NCI-H1092 (cell line): ENCODE measurements at regions not wholly inside any gene's neighbourhood (a gene's known extent, or its start where the extent isn't known, plus 50 kb on each side); places are given as distances from the start of the nearest gene placed in this dataset.

Experiments used
- DNase-seq: peaks from one replicate; lab custom pipeline; 2025; lab: John Stamatoyannopoulos, UW

DNA sequence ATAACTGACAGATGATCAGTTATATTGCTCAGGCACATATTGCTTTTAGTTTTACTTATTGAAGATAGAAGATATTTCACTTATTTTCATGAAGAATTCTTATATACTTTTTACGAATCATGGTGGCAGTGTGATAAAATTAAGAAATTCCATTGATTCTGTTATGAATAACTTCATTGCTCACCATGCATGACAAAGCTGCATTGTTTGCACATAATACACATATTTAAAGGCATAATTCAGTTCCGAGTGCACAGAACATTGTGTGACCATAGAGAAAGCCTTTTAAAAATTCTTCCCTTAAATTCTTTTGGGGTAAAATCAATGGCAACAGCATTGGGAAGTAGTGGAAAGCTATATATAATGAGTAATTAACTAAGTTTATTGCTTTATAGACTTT is 82.5 kb upstream of the NAALADL2 start:
- no peak for DNase-seq

DNA sequence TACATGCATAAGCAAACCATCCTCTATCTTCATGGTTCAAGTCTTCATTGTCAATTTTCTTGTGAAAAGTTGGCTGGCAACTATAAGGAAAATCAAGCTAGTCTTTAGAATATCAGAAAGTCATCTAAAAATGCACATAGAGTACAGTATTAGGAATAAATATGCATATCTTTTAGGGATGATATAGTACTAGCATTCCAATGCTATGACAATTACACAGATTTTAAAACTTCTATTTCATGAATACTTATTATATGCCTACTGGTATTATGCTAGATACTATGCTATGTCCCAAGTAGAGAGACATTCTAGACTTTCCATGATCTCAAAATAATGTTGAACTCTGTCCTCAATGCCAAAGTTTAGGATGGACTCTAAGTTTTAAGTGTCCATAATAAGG is 81.3 kb upstream of the NAALADL2 start:
- no peak for DNase-seq

DNA sequence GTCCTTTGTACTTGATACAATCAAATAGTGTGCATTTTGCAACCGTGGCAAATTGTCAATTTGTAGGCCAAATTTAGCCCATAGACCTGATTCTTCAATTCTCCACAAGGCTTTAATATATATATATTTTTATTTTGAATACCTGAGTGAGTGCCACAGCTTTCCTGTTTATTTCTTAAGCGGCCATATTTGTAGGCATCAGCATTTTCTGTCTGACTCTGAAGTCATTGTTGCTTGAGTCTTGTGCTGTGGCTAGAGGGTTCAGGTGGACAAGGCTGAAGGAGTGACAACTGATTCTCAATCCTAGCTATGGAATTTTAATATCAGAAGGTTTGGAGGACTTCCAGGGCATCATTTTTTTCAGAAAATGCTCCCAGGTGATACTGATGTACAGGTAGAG is 75.6 kb upstream of the NAALADL2 start:
- no peak for DNase-seq

DNA sequence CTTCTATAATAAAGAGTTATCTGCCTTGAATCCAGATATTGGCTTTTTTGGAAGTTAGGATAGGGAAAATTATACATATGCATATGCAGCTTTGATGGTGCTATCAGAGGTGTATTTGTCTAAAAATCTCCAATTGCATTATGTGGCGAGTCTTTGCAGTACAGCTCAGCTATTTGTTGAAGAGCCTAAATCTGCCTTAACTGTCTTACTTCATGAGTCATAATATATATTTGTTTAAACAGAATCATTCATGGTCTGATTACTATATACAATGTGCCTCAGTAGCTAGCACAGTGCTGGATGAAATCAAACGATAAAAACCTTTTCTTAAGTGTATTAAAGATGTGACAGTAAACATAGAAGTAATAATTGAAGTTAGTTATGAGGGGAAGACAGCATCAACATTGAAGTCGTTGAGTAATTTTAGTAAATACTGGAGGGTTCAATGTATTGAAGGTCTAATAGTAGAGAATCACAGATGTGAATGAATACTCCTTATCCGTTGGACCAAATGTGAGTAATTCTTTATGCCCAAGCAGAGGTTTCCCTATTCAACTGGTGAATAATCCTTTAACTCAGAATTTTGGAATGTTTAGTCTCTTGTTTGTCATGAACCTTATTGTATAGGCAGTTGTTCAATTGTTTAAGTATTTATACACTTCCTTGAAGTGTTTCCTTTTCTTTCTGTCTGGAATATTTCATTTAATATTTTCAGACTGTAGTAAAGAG is 74.8 kb upstream of the NAALADL2 start:
- no peak for DNase-seq

DNA sequence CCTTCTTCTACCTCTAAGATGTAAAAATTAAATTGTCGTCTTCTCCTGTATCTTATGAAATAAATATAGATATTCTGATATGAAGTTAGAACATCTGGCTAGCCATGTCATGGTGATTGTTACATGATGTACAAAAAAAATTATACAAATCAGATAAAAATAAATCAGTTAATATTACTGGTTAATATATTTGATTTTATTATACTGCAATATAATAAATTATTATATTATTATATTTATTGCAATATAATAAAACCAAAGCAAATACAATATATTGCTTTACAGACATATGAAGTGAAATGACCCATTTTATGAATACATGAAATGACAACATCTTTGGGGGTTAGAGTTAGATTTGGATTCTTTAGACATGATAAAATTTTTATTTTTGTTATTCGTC is 72.3 kb upstream of the NAALADL2 start:
- no peak for DNase-seq

DNA sequence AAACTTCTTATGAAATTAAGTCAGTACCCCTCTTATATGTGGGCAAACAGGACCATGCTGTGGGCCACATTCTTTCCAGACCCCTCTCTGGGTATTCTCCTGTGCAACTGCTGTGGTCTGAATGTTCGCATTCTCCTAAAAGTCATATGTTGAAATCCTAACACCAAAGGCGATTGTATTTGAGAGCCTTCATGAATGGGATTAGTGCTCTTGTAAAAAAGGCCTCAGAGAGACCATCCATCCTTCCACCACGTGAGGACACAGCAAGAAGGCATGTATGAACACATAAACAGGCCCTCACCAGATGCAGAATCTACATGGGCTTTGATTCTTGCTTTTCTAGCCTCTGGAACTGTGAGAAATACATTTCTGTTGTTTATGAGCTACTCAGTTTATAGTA is 68.0 kb upstream of the NAALADL2 start:
- no peak for DNase-seq

DNA sequence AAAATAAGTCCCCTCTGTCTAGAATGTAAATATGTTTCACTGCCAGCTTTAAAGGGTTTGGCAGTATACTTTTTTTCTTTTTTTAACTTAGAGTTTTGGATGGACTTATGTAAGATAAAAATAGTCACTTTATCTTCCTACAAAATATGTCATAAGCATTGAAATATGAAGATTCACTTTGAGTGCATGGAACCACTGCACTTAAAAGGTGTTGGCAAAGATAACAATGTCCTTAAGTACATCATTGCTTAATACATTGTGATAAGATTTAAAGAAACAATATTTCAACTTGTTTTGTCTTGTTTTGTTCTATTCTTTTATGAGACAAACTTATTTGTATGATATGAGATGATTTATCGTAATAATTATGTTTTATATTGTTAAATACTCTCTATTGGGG is 66.3 kb upstream of the NAALADL2 start:
- DNase-seq: no peak
